NCI-H2029 treated with DMSO at 0.1 percent for 48 hours (cell line): ENCODE measurements at regions not wholly inside any gene's neighbourhood (a gene's known extent, or its start where the extent isn't known, plus 50 kb on each side); places are given as distances from the start of the nearest gene placed in this dataset.
A peak's percentile ranks its signal among the peaks of the same experiment; 100 is the strongest.
"Not testable (repeated sequence)": the region's sequence is repeated elsewhere in the genome, so short reads cannot be mapped to it uniquely, and the experiment has no call there.

Source experiments
- DNase-seq: peaks from one replicate; lab custom pipeline; 2025; lab: John Stamatoyannopoulos, UW

- DNase-seq, result no peak
Observed at GRCh38 chr5:17129093-17129849, 88.2 kb upstream of the BASP1 start.

- not testable (repeated sequence) for DNase-seq
Observed at GRCh38 chr5:17130302-17130701, 87.1 kb upstream of the BASP1 start.

GRCh38 chr5:17132444-17133083 lies 84.9 kb upstream of the BASP1 start:
- DNase-seq, result peak; percentile 36

- DNase-seq, result no peak
Observed at GRCh38 chr5:17135050-17135449, 82.4 kb upstream of the BASP1 start.

- DNase-seq, result no peak
Observed at GRCh38 chr5:17143335-17143734, 74.1 kb upstream of the BASP1 start.

- no peak for DNase-seq
Observed at GRCh38 chr5:17146280-17146841, 71.1 kb upstream of the BASP1 start.

- no peak for DNase-seq
Observed at GRCh38 chr5:17147170-17147569, 70.3 kb upstream of the BASP1 start.

- DNase-seq, result no peak
Observed at GRCh38 chr5:17147617-17148016, 69.8 kb upstream of the BASP1 start.

- no peak for DNase-seq
Observed at GRCh38 chr5:17148481-17148880, 69.0 kb upstream of the BASP1 start.

- DNase-seq, result no peak
Observed at GRCh38 chr5:17149786-17150185, 67.6 kb upstream of the BASP1 start.

- no peak for DNase-seq
Observed at GRCh38 chr5:17150531-17150930, 66.9 kb upstream of the BASP1 start.

GRCh38 chr5:17151686-17152085 lies 65.7 kb upstream of the BASP1 start:
- no peak for DNase-seq

GRCh38 chr5:17154211-17154996 lies 63.0 kb upstream of the BASP1 start:
- no peak for DNase-seq

GRCh38 chr5:17156463-17156862 lies 61.0 kb upstream of the BASP1 start:
- DNase-seq, result no peak

- DNase-seq, result no peak
Observed at GRCh38 chr5:17157294-17157693, 60.1 kb upstream of the BASP1 start.

GRCh38 chr5:17157916-17158529 lies 59.4 kb upstream of the BASP1 start:
- DNase-seq, result no peak

- DNase-seq, result no peak
Observed at GRCh38 chr5:17160756-17161040, 56.7 kb upstream of the BASP1 start.

GRCh38 chr5:17161662-17162061 lies 55.8 kb upstream of the BASP1 start:
- no peak for DNase-seq

- DNase-seq, result no peak
Observed at GRCh38 chr5:17163221-17163620, 54.2 kb upstream of the BASP1 start.

GRCh38 chr5:17167171-17167891 lies 50.1 kb upstream of the BASP1 start:
- DNase-seq, result no peak
